GM21447 (cell line): ENCODE measurements at regions not wholly inside any gene's neighbourhood (a gene's known extent, or its start where the extent isn't known, plus 50 kb on each side); places are given as distances from the start of the nearest gene placed in this dataset.
"Not testable (repeated sequence)": the region's sequence is repeated elsewhere in the genome, so short reads cannot be mapped to it uniquely, and the experiment has no call there.

ENCODE experiments used
- ATAC-seq: cut with Tn5 transposase; IDR thresholded peaks from one replicate; pipeline ENCODE4 v1.9.1; 2021; ENCODE audit not compliant: unreplicated experiment

GRCh38 chr12:111274777-111275176, 94.1 kb downstream of the PHETA1 start:
- ATAC-seq = no peak

GRCh38 chr12:111271674-111272418, 97.0 kb downstream of the PHETA1 start:
- no peak for ATAC-seq

GRCh38 chr12:111270774-111271173, 98.1 kb downstream of the PHETA1 start:
- no peak for ATAC-seq

- ATAC-seq = no peak
Measured at GRCh38 chr12:111270239-111270638, 98.7 kb downstream of the PHETA1 start.

GRCh38 chr12:111269718-111270117, 99.2 kb downstream of the PHETA1 start:
- ATAC-seq = no peak

GRCh38 chr12:111268738-111269572, 99.9 kb downstream of the PHETA1 start:
- ATAC-seq = no peak

- no peak for ATAC-seq
Measured at GRCh38 chr12:111267144-111267543, 101.8 kb downstream of the PHETA1 start.

- ATAC-seq = no peak
Measured at GRCh38 chr12:111261911-111262676, 106.8 kb downstream of the PHETA1 start.

- ATAC-seq = no peak
Measured at GRCh38 chr12:111260732-111261131, 108.2 kb downstream of the PHETA1 start.

GRCh38 chr12:111259231-111259630, 109.7 kb downstream of the PHETA1 start:
- no peak for ATAC-seq

- ATAC-seq = not testable (repeated sequence)
Measured at GRCh38 chr12:111258081-111258480, 110.8 kb downstream of the PHETA1 start.

GRCh38 chr12:111257435-111257902, 111.4 kb downstream of the PHETA1 start:
- no peak for ATAC-seq

GRCh38 chr12:111256629-111257434, 112.1 kb downstream of the PHETA1 start:
- ATAC-seq = no peak

- no peak for ATAC-seq
Measured at GRCh38 chr12:111255261-111255660, 113.6 kb downstream of the PHETA1 start.

- ATAC-seq = no peak
Measured at GRCh38 chr12:111254106-111254505, 114.8 kb downstream of the PHETA1 start.

- ATAC-seq = no peak
Measured at GRCh38 chr12:111253213-111253612, 115.7 kb downstream of the PHETA1 start.

- ATAC-seq = no peak
Measured at GRCh38 chr12:111251787-111252186, 117.1 kb downstream of the PHETA1 start.

GRCh38 chr12:111251058-111251730, 117.7 kb downstream of the PHETA1 start:
- ATAC-seq = no peak

GRCh38 chr12:111250251-111250881, 118.5 kb downstream of the PHETA1 start:
- no peak for ATAC-seq
